Adrenal gland (tissue), 5 donors: ENCODE measurements at regions not wholly inside any gene's neighbourhood (a gene's known extent, or its start where the extent isn't known, plus 50 kb on each side); places are given as distances from the start of the nearest gene placed in this dataset.

Experiments
- POLR2A ChIP-seq, 2 donors: fragments of 450-650 bp; IDR thresholded peaks; one replicate each; pipeline ENCODE4 v1.6.1; 2017; ENCODE audit warnings: antibody characterized with exemption in 2 of 2, mild to moderate bottlenecking in 2 of 2, moderate library complexity in 1 of 2
- TF ChIP-seq, protein P1 (sequence below), 6 experiments: fragments of 450-650 bp in 4 of 6; fragments of 200-600 bp in 2 of 6; sonication (generic) in 1 of 6; IDR thresholded peaks; 1 replicate in 5 of 6; 2 replicates in 1 of 6; pipeline versions ENCODE4 v1.5.1 to v1.8.0; 2016 to 2021; ENCODE audit warnings: antibody characterized with exemption in 6 of 6, mild to moderate bottlenecking in 2 of 6, moderate library complexity in 1 of 6
- donor health status: DM: no; HTN: no; CAD: no.

DNA sequence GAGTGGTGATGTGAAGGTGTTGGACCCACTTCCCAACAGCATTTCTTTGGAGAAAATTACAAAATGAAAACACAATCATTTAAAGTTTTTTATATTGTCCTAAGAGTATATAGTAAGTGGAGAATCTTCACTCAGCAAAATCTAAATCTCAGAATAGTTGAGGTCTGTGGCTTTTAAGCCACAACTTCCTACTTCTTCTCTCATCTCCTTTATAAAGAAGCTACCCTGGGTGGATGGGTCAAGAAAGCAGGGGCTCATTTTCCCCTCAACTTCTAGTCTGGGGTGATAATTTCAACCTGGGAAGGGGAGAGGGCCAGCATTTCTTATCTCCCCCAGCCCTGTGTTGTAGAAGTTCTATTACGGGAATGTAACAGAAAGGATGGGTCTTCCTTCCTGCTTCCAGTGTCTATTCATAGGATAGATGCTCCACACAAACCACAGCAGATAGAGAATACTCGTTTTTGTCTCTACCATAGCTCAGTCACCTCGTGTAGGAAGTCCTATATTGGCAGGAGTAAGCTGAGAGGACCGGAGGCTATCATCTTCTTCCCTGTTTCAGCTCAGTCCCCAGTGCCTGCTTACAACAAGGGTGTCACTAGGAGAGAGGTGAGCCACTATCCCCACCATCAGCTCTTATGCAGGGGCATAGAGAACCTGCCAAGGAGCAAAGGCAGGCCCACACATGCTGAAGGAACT lies 341.5 kb downstream of the CASP12 start:
- TF ChIP-seq, protein P1, sequence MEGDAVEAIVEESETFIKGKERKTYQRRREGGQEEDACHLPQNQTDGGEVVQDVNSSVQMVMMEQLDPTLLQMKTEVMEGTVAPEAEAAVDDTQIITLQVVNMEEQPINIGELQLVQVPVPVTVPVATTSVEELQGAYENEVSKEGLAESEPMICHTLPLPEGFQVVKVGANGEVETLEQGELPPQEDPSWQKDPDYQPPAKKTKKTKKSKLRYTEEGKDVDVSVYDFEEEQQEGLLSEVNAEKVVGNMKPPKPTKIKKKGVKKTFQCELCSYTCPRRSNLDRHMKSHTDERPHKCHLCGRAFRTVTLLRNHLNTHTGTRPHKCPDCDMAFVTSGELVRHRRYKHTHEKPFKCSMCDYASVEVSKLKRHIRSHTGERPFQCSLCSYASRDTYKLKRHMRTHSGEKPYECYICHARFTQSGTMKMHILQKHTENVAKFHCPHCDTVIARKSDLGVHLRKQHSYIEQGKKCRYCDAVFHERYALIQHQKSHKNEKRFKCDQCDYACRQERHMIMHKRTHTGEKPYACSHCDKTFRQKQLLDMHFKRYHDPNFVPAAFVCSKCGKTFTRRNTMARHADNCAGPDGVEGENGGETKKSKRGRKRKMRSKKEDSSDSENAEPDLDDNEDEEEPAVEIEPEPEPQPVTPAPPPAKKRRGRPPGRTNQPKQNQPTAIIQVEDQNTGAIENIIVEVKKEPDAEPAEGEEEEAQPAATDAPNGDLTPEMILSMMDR (IDR thresholded peaks at IDR 0.05), result no peak
- no peak for TF ChIP-seq POLR2A (IDR thresholded peaks at IDR 0.05)
